ENCODE measurements at regions not wholly inside any gene's neighbourhood (a gene's known extent, or its start where the extent isn't known, plus 50 kb on each side); places are given as distances from the start of the nearest gene placed in this dataset.

GRCh38 chr4:66633477-66633876 lies 911.8 kb downstream of the CENPC start:
- TF ChIP-seq CTCF (IDR thresholded peaks at IDR 0.05) = no peak
- TF ChIP-seq EP300 (IDR thresholded peaks at IDR 0.05; ENCODE audit: low read depth) = no peak
- no peak for TF ChIP-seq POLR2A (IDR thresholded peaks at IDR 0.05)
- no peak for TF ChIP-seq POLR2AphosphoS5 (IDR thresholded peaks at IDR 0.05)
